Endothelial cell (in vitro differentiated cells): ENCODE measurements at regions not wholly inside any gene's neighbourhood (a gene's known extent, or its start where the extent isn't known, plus 50 kb on each side); places are given as distances from the start of the nearest gene placed in this dataset.
"Not testable (repeated sequence)": the region's sequence is repeated elsewhere in the genome, so short reads cannot be mapped to it uniquely, and the experiment has no call there.

Experiments
- DNase-seq: peaks from one replicate; pipeline ENCODE4 v3.0.0; 2021; ENCODE audit warnings: low spot score
- H3K27ac Mint-ChIP-seq: one replicate; pipeline ENCODE4 v1.8.0; 2021; ENCODE audit warnings: mixed read lengths, inconsistent platforms; ENCODE audit not compliant: unreplicated experiment
- H3K27me3 Mint-ChIP-seq: one replicate; pipeline ENCODE4 v1.8.0; 2021; ENCODE audit warnings: mild to moderate bottlenecking, moderate library complexity, mixed read lengths, inconsistent platforms; ENCODE audit not compliant: unreplicated experiment
- H3K36me3 Mint-ChIP-seq: one replicate; pipeline ENCODE4 v1.8.0; 2021; ENCODE audit warnings: mild to moderate bottlenecking, low read depth, mixed read lengths, inconsistent platforms; ENCODE audit not compliant: unreplicated experiment
- H3K4me1 Mint-ChIP-seq: one replicate; pipeline ENCODE4 v1.8.0; 2021; ENCODE audit warnings: mild to moderate bottlenecking, mixed read lengths, inconsistent platforms; ENCODE audit not compliant: unreplicated experiment
- H3K4me3 Mint-ChIP-seq: one replicate; pipeline ENCODE4 v1.8.0; 2021; ENCODE audit warnings: mild to moderate bottlenecking, mixed read lengths, inconsistent platforms; ENCODE audit not compliant: unreplicated experiment
- H3K9me3 Mint-ChIP-seq: one replicate; pipeline ENCODE4 v1.8.0; 2021; ENCODE audit warnings: mixed read lengths, inconsistent platforms; ENCODE audit not compliant: unreplicated experiment

DNA sequence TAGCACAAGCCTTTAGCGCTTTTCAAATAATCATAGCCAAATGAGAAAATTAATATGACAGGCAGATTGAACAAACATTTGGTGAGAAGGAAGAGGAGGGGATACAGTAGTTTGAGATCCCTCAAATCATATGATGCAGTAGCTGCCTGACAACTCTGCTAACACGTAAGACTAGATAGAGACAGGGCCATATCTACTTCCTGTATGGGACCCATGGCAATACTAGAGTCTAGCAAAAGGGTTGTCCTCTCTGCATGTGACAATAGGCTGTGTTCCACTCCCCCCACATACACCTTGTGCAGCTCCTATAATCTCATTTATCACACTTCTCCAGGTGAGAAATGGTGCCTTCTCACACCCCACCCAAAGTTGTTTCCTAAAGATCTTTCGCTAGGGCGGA lies 134.2 kb upstream of the NBPF9 start:
- H3K36me3 Mint-ChIP-seq, H3K4me3 Mint-ChIP-seq, H3K27ac Mint-ChIP-seq, H3K9me3 Mint-ChIP-seq, DNase-seq, H3K27me3 Mint-ChIP-seq, H3K4me1 Mint-ChIP-seq: not testable (repeated sequence)

DNA sequence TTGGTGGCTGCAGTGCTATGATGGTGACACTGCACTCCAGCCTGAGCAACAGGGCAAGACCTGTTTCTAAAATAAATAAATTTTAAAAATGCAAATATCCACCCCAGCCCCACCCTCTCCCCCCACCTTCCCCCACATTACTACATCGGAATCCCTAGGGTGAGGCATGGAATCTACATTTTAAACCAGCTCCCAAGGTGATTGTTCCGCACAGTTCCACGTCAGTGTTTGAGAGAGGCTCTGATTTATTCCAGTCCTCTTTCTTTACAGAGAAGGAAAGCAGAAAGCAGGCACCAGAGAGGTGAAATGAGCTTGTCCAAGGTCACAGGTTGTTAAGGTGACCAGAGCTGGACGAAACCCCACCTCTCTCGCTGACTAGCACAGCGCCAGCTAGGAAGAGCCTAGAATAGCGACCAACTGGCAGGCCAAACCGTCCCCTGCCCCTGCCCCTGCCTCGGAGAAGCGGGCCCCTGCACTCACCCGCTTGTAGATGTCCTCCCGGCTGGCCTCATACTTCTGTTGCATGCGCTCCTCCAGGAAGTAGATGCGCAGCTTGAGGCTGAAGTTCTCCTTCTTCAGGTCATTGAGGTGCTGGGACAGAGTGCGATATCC lies 136.7 kb upstream of the NBPF9 start:
- H3K9me3 Mint-ChIP-seq, H3K4me1 Mint-ChIP-seq, DNase-seq, H3K27ac Mint-ChIP-seq, H3K36me3 Mint-ChIP-seq, H3K4me3 Mint-ChIP-seq, H3K27me3 Mint-ChIP-seq: not testable (repeated sequence)

DNA sequence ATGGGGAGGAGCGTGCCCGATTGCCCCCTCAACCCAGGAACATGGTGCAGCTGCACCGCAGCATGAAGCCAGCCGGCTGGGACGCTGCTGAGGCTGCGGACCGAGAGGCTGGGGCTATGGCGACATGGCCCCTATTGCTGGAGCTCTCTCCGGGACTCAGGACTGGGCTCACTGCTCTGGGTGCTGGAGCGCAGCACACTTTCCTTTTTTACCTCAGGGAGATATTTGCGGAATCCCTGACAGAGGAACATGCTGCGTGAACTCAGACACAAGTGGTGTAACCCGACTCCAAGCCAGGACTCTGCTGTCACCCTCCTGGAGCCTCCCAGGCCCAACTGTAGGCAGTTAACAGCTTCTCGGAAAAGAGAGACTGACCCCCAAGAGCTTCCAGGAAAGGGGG lies 137.2 kb upstream of the NBPF9 start:
- H3K9me3 Mint-ChIP-seq, H3K4me3 Mint-ChIP-seq: not testable (repeated sequence)

DNA sequence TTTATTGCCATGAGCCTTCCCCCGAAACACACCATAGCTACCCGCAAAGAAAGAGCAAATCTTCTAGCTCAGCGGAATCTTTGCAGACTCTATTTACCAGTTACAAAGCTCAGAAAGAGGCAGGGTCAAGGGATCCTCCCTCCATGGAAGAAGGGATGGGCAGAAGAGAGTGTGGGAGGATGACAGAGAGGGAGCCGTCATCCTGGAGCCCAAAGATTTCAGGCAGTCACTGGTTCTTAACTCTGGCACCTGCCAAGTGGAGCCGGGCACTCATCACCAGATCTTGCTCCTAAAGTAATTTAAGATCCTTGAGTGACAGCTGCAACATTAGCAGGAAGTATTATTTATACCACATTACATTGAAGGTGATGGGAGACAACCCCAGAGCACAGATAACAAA lies 137.9 kb upstream of the NBPF9 start:
- H3K27ac Mint-ChIP-seq, H3K36me3 Mint-ChIP-seq: not testable (repeated sequence)

More for the DNA sequence above, 137.2 kb upstream of the NBPF9 start:
- not testable (repeated sequence) for H3K36me3 Mint-ChIP-seq, DNase-seq, H3K27me3 Mint-ChIP-seq, H3K4me1 Mint-ChIP-seq, H3K27ac Mint-ChIP-seq

DNA sequence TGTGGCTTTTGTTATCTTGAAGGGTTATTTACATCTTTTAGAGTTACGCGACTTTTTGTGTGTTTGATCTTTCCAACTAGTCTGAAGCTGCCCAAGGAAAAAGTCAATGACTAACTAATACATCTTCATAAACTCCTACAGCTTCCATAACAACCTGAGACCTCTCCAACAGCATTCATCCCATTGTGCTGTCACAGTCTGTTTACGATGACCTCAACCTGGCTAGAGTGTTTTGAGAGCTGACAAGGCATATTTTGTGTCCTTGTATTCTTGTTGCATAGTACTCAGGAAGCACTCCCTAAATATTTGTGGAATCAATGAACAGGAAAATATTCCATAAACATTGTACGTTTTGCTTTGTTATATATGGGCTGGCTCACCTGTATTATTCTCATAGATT lies 140.2 kb upstream of the NBPF9 start:
- not testable (repeated sequence) for DNase-seq, H3K9me3 Mint-ChIP-seq, H3K27me3 Mint-ChIP-seq, H3K4me3 Mint-ChIP-seq, H3K27ac Mint-ChIP-seq, H3K36me3 Mint-ChIP-seq, H3K4me1 Mint-ChIP-seq

More for the DNA sequence above, 137.9 kb upstream of the NBPF9 start:
- H3K4me1 Mint-ChIP-seq, H3K4me3 Mint-ChIP-seq, H3K9me3 Mint-ChIP-seq, DNase-seq, H3K27me3 Mint-ChIP-seq: not testable (repeated sequence)

DNA sequence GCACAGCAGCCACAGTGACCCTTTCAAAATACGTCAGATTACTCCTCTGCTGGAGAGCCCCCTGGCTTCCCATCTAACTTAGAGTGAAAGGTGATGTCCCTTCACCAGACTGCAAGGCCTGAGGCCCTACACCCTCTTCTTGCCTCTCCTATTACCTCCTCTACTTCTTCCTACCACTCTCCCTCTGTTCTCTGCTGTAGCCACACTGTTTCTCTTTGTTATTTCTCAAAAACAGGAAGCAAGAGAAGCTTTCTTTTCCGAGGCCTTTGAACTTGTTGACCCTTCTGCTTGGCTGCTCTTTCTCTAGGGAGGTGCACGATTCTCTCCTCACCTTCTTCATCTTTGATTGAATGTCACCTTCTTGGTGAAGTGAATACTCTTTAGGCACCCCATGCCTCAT lies 141.3 kb upstream of the NBPF9 start:
- not testable (repeated sequence) for H3K4me3 Mint-ChIP-seq, DNase-seq, H3K27ac Mint-ChIP-seq, H3K4me1 Mint-ChIP-seq, H3K36me3 Mint-ChIP-seq, H3K9me3 Mint-ChIP-seq, H3K27me3 Mint-ChIP-seq

DNA sequence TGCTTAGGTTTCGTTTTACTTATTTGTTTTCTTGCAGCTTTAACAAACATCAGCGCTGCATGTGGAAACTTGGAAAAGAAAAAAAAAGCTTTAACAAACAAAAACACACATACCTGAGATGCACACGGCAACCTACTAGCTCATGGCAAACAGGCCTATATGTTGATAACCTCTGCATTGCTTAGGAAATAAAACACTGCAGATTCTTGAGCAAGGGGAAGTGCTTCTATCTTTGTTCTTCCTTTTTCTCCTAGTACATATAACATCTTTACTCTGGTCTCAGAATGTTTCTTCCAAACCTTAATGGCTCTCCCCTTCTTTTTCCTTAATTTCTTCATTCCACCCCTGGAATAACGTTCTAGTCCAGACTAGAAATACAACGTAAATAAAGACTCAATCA lies 142.9 kb upstream of the NBPF9 start:
- not testable (repeated sequence) for H3K36me3 Mint-ChIP-seq, H3K27me3 Mint-ChIP-seq, H3K4me3 Mint-ChIP-seq, DNase-seq, H3K27ac Mint-ChIP-seq, H3K4me1 Mint-ChIP-seq, H3K9me3 Mint-ChIP-seq

DNA sequence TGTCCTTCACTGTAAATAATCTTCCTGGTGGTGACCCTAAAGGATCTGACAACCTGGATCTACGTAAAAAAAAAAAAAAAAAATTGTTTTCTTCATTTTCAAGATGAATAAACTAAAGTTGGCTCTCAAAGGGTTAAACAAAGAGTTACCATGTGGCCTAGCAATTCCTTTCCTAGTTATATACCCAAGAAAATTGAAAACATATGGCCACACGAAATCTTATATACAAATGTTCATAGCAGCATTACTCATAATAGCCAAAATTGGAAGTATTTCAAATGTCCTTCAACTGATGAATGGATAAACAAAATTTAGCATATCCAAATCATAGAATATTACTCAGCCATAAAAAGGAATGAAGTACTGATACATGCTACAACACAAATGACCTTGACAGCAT lies 145.3 kb upstream of the NBPF9 start:
- not testable (repeated sequence) for H3K27ac Mint-ChIP-seq, H3K4me1 Mint-ChIP-seq, H3K27me3 Mint-ChIP-seq, H3K9me3 Mint-ChIP-seq, H3K4me3 Mint-ChIP-seq, DNase-seq, H3K36me3 Mint-ChIP-seq

DNA sequence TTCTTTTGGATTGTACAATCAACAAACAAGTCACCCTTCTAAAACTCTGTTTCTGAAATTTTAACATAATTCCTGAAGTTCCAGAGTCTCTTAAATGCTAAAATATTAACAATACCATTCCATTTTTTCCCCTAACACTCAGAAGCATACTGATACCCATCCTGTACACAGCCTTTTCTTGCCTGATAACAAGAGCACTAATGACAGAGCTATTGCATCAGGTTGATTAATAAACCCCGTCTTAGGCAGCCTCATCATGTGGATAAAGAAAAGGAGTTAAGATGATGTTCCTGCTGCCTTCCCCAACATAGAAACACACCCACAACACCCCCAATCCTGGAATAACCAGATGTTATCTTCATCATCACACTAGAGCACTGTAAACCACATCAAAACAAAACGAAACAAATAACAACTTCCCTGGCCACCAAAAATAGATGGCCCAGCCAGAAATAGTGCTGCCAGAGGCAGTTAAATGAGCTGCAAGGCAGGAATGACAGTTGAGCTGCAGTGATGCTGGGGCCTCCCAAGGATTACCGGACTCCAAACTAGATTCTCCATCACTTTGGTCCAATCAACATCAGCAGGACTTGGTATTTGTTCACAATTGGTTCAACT lies 146.6 kb upstream of the NBPF9 start:
- H3K36me3 Mint-ChIP-seq, DNase-seq, H3K27me3 Mint-ChIP-seq, H3K4me3 Mint-ChIP-seq, H3K9me3 Mint-ChIP-seq, H3K4me1 Mint-ChIP-seq, H3K27ac Mint-ChIP-seq: not testable (repeated sequence)

DNA sequence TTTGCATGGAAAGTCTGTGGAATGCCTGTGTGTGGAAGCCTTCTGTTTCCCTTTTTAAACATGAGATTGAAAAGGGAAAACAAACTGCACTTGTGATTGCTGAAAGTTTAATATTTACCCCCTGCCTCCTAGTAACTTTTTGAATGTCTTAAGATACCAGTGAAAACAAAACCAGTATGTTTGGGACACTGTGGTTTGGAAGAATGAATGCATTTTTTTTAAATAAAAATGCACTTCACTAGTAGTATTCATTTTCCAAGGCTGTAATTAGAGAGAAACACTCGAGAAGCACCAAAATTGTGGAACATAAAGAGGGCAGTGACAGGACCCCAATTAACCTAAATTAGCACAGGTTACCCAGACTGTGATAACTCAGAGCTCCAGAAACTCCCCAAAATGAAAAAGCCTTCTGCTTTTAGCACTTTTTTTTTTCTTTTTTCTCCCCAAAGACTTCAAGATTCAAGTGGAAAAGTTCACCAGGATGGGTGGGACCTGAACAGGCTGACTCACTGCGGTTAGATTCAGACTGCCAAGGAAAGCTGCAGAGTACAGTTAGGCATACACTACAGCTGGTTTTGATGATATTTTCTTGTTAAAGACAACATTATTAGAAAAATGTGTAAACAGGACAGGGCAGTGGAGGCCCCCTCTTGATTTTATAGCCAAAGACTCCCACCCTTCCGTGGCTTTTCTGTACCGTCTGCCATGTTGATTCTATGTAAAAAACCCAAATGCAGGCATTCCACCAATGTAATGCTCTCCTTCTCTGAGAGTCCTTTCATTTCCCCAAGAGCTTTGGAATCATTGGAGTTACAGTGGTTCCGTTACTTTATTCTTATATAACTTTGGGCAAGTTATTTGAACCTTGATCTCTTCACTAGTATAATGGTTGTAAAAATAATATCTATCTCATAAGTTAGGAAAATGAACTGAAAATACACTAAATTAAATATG lies 151.8 kb upstream of the NBPF9 start:
- H3K4me3 Mint-ChIP-seq, H3K4me1 Mint-ChIP-seq, H3K27ac Mint-ChIP-seq, H3K27me3 Mint-ChIP-seq, H3K36me3 Mint-ChIP-seq, H3K9me3 Mint-ChIP-seq, DNase-seq: not testable (repeated sequence)

DNA sequence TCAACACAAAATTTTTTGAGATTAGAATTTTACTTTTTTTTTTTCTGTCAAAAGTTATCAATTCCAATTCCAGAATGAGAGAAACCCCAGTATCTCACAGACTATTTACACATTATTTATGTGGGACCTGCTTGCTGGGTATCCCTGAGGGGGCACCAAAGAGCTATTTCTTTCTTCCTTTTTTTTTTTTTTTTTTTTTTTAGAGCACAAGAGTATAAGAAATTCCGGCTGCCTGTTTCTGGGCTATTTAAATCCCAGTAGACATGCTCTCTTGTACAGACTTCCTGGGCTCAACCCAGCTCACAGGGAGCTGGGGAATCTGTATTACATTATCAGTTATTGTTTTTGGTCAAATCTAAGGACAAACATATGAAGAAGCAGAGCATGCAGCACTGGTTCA lies 156.9 kb upstream of the NBPF9 start:
- H3K27me3 Mint-ChIP-seq, H3K4me1 Mint-ChIP-seq, H3K9me3 Mint-ChIP-seq, DNase-seq, H3K4me3 Mint-ChIP-seq, H3K36me3 Mint-ChIP-seq, H3K27ac Mint-ChIP-seq: not testable (repeated sequence)

DNA sequence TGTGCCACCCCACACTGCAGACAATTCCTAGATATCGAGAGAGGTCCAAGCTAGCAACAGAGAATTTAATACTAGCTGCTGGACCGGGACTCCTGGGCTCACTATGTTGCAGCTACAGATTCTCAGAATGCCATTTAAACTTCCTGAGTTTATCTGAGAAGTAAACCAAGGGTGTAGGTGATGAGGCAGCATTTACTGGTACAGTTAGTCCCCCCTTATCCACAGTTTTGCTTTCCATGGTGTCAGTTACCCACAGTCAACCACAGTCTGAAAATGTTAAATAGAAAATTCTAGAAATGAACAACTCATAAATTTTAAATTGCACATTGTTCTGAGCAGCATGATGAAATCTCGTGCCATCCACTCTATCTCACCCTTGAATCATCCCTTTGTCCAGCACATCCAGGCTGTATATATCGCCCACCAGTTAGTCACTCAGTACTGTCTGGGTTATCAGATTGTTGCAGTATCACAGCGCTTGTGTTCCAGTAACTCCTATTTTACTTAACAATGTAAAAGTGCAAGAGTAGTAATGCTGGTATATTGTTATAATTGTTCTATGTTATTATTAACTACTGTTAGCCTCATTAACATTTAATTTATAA lies 157.5 kb upstream of the NBPF9 start:
- not testable (repeated sequence) for H3K9me3 Mint-ChIP-seq, H3K4me1 Mint-ChIP-seq, H3K27me3 Mint-ChIP-seq, H3K36me3 Mint-ChIP-seq, H3K4me3 Mint-ChIP-seq, DNase-seq, H3K27ac Mint-ChIP-seq
